GM12878 (cell line): ENCODE measurements at regions not wholly inside any gene's neighbourhood (a gene's known extent, or its start where the extent isn't known, plus 50 kb on each side); places are given as distances from the start of the nearest gene placed in this dataset.

ENCODE experiments used
- CHD2 ChIP-seq: IDR thresholded peaks from 2 replicates; pipeline ENCODE4 v1.6.1; 2011; ENCODE audit warnings: low read depth, low read length, improper control_type of control experiment, borderline replicate concordance
- CTCF ChIP-seq, 3 experiments: IDR thresholded peaks in 2 of 3; conservative IDR thresholded peaks in 1 of 3; 2 replicates each; pipeline ENCODE4 v1.5.1; 2011; ENCODE audit warnings: low read depth in 3 of 3, low read length in 3 of 3, mild to moderate bottlenecking in 3 of 3, control low read depth in 2 of 3, moderate library complexity in 2 of 3, inconsistent platforms in 1 of 3, mixed read lengths in 1 of 3; ENCODE audit not compliant: control insufficient read depth in 2 of 3, insufficient read depth in 1 of 3; ENCODE audit errors: extremely low read depth in 1 of 3
- EGR1 ChIP-seq, 2 experiments: IDR thresholded peaks; 1 replicate in 1 of 2; 2 replicates in 1 of 2; pipeline ENCODE4 v1.6.1; 2011 to 2012; ENCODE audit warnings: low read depth in 2 of 2, low read length in 2 of 2, borderline replicate concordance in 1 of 2, mild to moderate bottlenecking in 1 of 2, moderate library complexity in 1 of 2
- HDGF ChIP-seq: fragments of 450-650 bp; IDR thresholded peaks from 2 replicates; pipeline ENCODE4 v1.6.1; 2016; ENCODE audit warnings: antibody characterized with exemption
- JUND ChIP-seq: IDR thresholded peaks from 2 replicates; pipeline ENCODE4 v1.6.1; 2012; ENCODE audit warnings: low read depth, mild to moderate bottlenecking, low read length, improper control_type of control experiment, moderate library complexity
- POLR2AphosphoS5 ChIP-seq: IDR thresholded peaks from 2 replicates; pipeline ENCODE4 v1.6.1; 2011; ENCODE audit warnings: mild to moderate bottlenecking, low read length, inconsistent platforms
- TCF12 ChIP-seq: IDR thresholded peaks from 2 replicates; pipeline ENCODE4 v1.6.1; 2011; ENCODE audit warnings: low read depth, mild to moderate bottlenecking, low read length
- YY1 ChIP-seq: IDR thresholded peaks from 2 replicates; pipeline ENCODE4 v1.6.1; 2011; ENCODE audit warnings: low read depth, mild to moderate bottlenecking, low read length
- ZNF687 ChIP-seq: fragments of 450-650 bp; IDR thresholded peaks from 2 replicates; pipeline ENCODE4 v1.6.1; 2017; ENCODE audit warnings: mild to moderate bottlenecking, moderate library complexity

- TF ChIP-seq HDGF = peak; percentile 88
- peak; percentile 61 for TF ChIP-seq YY1
- TF ChIP-seq CHD2 = peak; percentile 76; the same call in 1 of the 2 replicates
- 0 out of 6 replicates have a peak, but pooled peaks of 1 of the 3 experiments have one; percentile 0 for TF ChIP-seq CTCF (IDR thresholded peaks at IDR 0.05 in 2 of 3, conservative IDR thresholded peaks at IDR 0.05 in 1 of 3; ENCODE audit: control insufficient read depth in 2 of 3, extremely low read depth in 1 of 3, insufficient read depth in 1 of 3, low read depth in 3 of 3, low read length in 3 of 3)
- 0 out of 3 replicates have a peak, but pooled peaks of 1 of the 2 experiments have one; percentile 11 for TF ChIP-seq EGR1 (IDR thresholded peaks at IDR 0.05; ENCODE audit: borderline replicate concordance in 1 of 2, low read depth in 2 of 2, low read length in 2 of 2)
- TF ChIP-seq POLR2AphosphoS5 = peak; percentile 79; the same call in 1 of the 2 replicates
- TF ChIP-seq TCF12 = peak; percentile 91; the same call in 1 of the 2 replicates
- peak; percentile 70; the same call in 1 of the 2 replicates for TF ChIP-seq JUND
- peak; percentile 51; the same call in 1 of the 2 replicates for TF ChIP-seq ZNF687
Measured at GRCh38 chr11:115924744-115925567, 420.7 kb upstream of the CADM1 start.
